Neural cell (in vitro differentiated cells): ENCODE measurements at regions not wholly inside any gene's neighbourhood (a gene's known extent, or its start where the extent isn't known, plus 50 kb on each side); places are given as distances from the start of the nearest gene placed in this dataset.

Experiments
- EP300 ChIP-seq: fragments of 450-650 bp; conservative IDR thresholded peaks from 2 replicates; pipeline ENCODE4 v1.6.1; 2014; ENCODE audit warnings: antibody characterized with exemption, mild to moderate bottlenecking, moderate library complexity; ENCODE audit not compliant: poor library complexity, severe bottlenecking
- EZH2 ChIP-seq: fragments of 200-600, 300-800 bp; shearing (Covaris generic), sonication (generic); IDR thresholded peaks from 2 replicates; pipeline ENCODE4 v1.6.1; 2014; ENCODE audit warnings: antibody characterized with exemption, low read length, borderline replicate concordance, mild to moderate bottlenecking; ENCODE audit not compliant: insufficient read depth, poor library complexity, severe bottlenecking
- POLR2AphosphoS5 ChIP-seq: IDR thresholded peaks from 2 replicates; pipeline ENCODE4 v1.6.1; 2012
- TAF1 ChIP-seq: IDR thresholded peaks from 2 replicates; pipeline ENCODE4 v1.6.1; 2012; ENCODE audit warnings: low read depth
- TF ChIP-seq, protein P1 (sequence below): fragments of 450-650 bp; IDR thresholded peaks from 2 replicates; pipeline ENCODE4 v1.5.1; 2014; ENCODE audit warnings: antibody characterized with exemption, mild to moderate bottlenecking, moderate library complexity; ENCODE audit not compliant: poor library complexity, severe bottlenecking

DNA sequence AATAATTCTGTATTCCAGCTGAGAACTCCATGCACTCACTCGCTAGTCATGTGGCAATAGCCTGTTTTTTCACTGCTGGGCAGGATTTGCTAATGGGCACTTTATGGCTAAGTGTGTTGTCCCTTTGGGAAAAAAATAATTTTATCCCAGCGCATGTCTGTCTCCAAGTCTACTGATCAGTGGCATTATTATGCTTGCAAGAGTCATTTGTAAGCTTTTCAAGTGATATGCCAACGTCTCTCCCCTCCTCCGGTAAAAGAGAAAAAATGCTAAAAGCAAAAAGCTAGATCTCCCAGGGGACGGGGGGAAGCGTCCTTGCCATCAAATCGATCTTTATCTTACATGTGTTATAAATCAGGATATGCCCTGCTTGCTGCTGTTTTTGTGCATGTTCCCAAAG, 407.7 kb downstream of the CDH26 start:
- TF ChIP-seq EZH2 = no peak
- TF ChIP-seq, protein P1, sequence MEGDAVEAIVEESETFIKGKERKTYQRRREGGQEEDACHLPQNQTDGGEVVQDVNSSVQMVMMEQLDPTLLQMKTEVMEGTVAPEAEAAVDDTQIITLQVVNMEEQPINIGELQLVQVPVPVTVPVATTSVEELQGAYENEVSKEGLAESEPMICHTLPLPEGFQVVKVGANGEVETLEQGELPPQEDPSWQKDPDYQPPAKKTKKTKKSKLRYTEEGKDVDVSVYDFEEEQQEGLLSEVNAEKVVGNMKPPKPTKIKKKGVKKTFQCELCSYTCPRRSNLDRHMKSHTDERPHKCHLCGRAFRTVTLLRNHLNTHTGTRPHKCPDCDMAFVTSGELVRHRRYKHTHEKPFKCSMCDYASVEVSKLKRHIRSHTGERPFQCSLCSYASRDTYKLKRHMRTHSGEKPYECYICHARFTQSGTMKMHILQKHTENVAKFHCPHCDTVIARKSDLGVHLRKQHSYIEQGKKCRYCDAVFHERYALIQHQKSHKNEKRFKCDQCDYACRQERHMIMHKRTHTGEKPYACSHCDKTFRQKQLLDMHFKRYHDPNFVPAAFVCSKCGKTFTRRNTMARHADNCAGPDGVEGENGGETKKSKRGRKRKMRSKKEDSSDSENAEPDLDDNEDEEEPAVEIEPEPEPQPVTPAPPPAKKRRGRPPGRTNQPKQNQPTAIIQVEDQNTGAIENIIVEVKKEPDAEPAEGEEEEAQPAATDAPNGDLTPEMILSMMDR = no peak
- no peak for TF ChIP-seq TAF1
- peak; percentile 94 for TF ChIP-seq POLR2AphosphoS5
- TF ChIP-seq EP300 = peak; percentile 95
